Keratinocyte (primary cell): ENCODE measurements at regions not wholly inside any gene's neighbourhood (a gene's known extent, or its start where the extent isn't known, plus 50 kb on each side); places are given as distances from the start of the nearest gene placed in this dataset.

Source experiments
- DNase-seq: peaks from one replicate; pipeline ENCODE4 v3.0.0-alpha.2; 2011; ENCODE audit warnings: low read depth, missing footprints, low spot score
- FAIRE-seq: peaks from 2 replicates; lab custom pipeline; 2011; peaks lifted over from hg19 to GRCh38; lab: Jason Lieb, UNC
- H2AFZ ChIP-seq: 2 replicates; pipeline ENCODE4 v1.6.0; 2012; ENCODE audit warnings: low read length, control low read depth, inconsistent platforms; ENCODE audit not compliant: control insufficient read depth
- H3K27ac ChIP-seq: 2 replicates; pipeline ENCODE4 v1.5.1; 2011; ENCODE audit warnings: low read length; ENCODE audit not compliant: control insufficient read depth, insufficient read depth
- H3K27me3 ChIP-seq: 3 replicates; pipeline ENCODE4 v1.6.0; 2011; ENCODE audit warnings: low read length; ENCODE audit not compliant: control insufficient read depth, insufficient read depth; ENCODE audit errors: extremely low read depth
- H3K36me3 ChIP-seq, 2 experiments: 2 replicates in 1 of 2; 3 replicates in 1 of 2; pipeline ENCODE4 v1.5.1; 2011; ENCODE audit warnings: low read length in 2 of 2, mild to moderate bottlenecking in 1 of 2; ENCODE audit not compliant: control insufficient read depth in 2 of 2, insufficient read depth in 2 of 2; ENCODE audit errors: extremely low read depth in 1 of 2
- H3K4me1 ChIP-seq: 3 replicates; pipeline ENCODE4 v1.5.1; 2011; ENCODE audit warnings: low read length; ENCODE audit not compliant: control insufficient read depth, insufficient read depth; ENCODE audit errors: extremely low read depth
- H3K4me2 ChIP-seq: 3 replicates; pipeline ENCODE4 v1.6.0; 2011; ENCODE audit warnings: low read depth, low read length; ENCODE audit not compliant: control insufficient read depth, insufficient read depth; ENCODE audit errors: extremely low read depth
- H3K4me3 ChIP-seq, 3 experiments: fragments of 200-600 bp in 1 of 3; sonication (generic) in 1 of 3; 2 replicates in 2 of 3; 3 replicates in 1 of 3; pipeline ENCODE4 v1.5.1; 2011 to 2016; ENCODE audit warnings: low read length in 3 of 3, mild to moderate bottlenecking in 3 of 3, control low read depth in 2 of 3, inconsistent platforms in 1 of 3, low read depth in 1 of 3, mixed read lengths in 1 of 3, mixed run types in 1 of 3, moderate library complexity in 1 of 3; ENCODE audit not compliant: control insufficient read depth in 2 of 3, insufficient read depth in 2 of 3; ENCODE audit errors: extremely low read depth in 1 of 3
- H3K79me2 ChIP-seq: 2 replicates; pipeline ENCODE4 v1.6.0; 2012; ENCODE audit warnings: low read length; ENCODE audit not compliant: control insufficient read depth, insufficient read depth
- H3K9ac ChIP-seq: 3 replicates; pipeline ENCODE4 v1.6.0; 2011; ENCODE audit warnings: low read length; ENCODE audit not compliant: control insufficient read depth, insufficient read depth; ENCODE audit errors: extremely low read depth
- H3K9me1 ChIP-seq: 3 replicates; pipeline ENCODE4 v1.6.0; 2011; ENCODE audit warnings: low read length; ENCODE audit not compliant: control insufficient read depth, insufficient read depth; ENCODE audit errors: extremely low read depth
- H3K9me3 ChIP-seq: 2 replicates; pipeline ENCODE4 v1.5.1; 2012; ENCODE audit warnings: low read depth, low read length; ENCODE audit not compliant: control insufficient read depth
- H4K20me1 ChIP-seq: 3 replicates; pipeline ENCODE4 v1.6.0; 2011; ENCODE audit warnings: low read length; ENCODE audit not compliant: control insufficient read depth, insufficient read depth; ENCODE audit errors: extremely low read depth
- CTCF ChIP-seq, 3 experiments: IDR thresholded peaks in 1 of 3; conservative IDR thresholded peaks in 1 of 3; optimal IDR thresholded peaks in 1 of 3; 2 replicates in 2 of 3; 3 replicates in 1 of 3; pipeline versions ENCODE3 to v1.5.1; 2011; ENCODE audit warnings: low read length in 3 of 3, mild to moderate bottlenecking in 3 of 3, moderate library complexity in 2 of 3, control low read depth in 1 of 3, inconsistent platforms in 1 of 3; ENCODE audit not compliant: insufficient read depth in 2 of 3; ENCODE audit errors: extremely low read depth in 1 of 3
- EZH2 ChIP-seq: IDR thresholded peaks from one replicate; pipeline ENCODE4 v1.6.1; 2012; ENCODE audit warnings: inconsistent platforms, mild to moderate bottlenecking, low read length, moderate library complexity
- dilution Hi-C: fragments of 300-500 bp; cut with MboI; formaldehyde crosslinking; loops from one replicate; pipeline ENCODE4 v1.7.0; 2020; ENCODE audit warnings: low sequenced_read_pairs; ENCODE audit not compliant: extremely low pct_ligation_motif_present

GRCh38 chr10:36428507-36428906 is 696.9 kb upstream of the ANKRD30A start:
- no peak overlapping the region for H3K4me3 ChIP-seq
- no peaks in the 10 kb centered on the region for H3K9me3 ChIP-seq
- H3K36me3 ChIP-seq: no peaks in the 10 kb centered on the region
- H3K4me1 ChIP-seq: no peaks in the 10 kb centered on the region
- dilution Hi-C loops: no loop called here
- no peak for TF ChIP-seq EZH2
- no peak for TF ChIP-seq CTCF (optimal IDR thresholded peaks at IDR 0.05 in 1 of 3, IDR thresholded peaks at IDR 0.05 in 1 of 3, conservative IDR thresholded peaks at IDR 0.05 in 1 of 3; ENCODE audit: extremely low read depth in 1 of 3, insufficient read depth in 2 of 3, low read length in 3 of 3)
- no peaks in the 10 kb centered on the region for H3K79me2 ChIP-seq
- FAIRE-seq (no peak), DNase-seq (no peak)
- H3K4me2 ChIP-seq: no peak overlapping the region
- H4K20me1 ChIP-seq: no peaks in the 10 kb centered on the region
- no peaks in the 10 kb centered on the region for H3K27me3 ChIP-seq
- H3K9me1 ChIP-seq: no peaks in the 10 kb centered on the region
- H3K27ac ChIP-seq: no peak overlapping the region
- no peak overlapping the region for H2AFZ ChIP-seq
- no peak overlapping the region for H3K9ac ChIP-seq

- Histone ChIP-seq H3K79me2 (no peaks in the 10 kb centered on the region), H3K4me1 (no peaks in the 10 kb centered on the region), H2AFZ (no peak overlapping the region), H3K9me1 (no peaks in the 10 kb centered on the region), H3K4me3 (no peak overlapping the region), H3K4me2 (no peak overlapping the region), H3K27ac (no peak overlapping the region), H3K36me3 (no peaks in the 10 kb centered on the region), H3K9me3 (no peaks in the 10 kb centered on the region), H4K20me1 (no peaks in the 10 kb centered on the region), H3K27me3 (no peaks in the 10 kb centered on the region), H3K9ac (no peak overlapping the region)
- FAIRE-seq (no peak), DNase-seq (no peak)
- TF ChIP-seq CTCF (optimal IDR thresholded peaks at IDR 0.05 in 1 of 3, IDR thresholded peaks at IDR 0.05 in 1 of 3, conservative IDR thresholded peaks at IDR 0.05 in 1 of 3; ENCODE audit: extremely low read depth in 1 of 3, insufficient read depth in 2 of 3, low read length in 3 of 3) (no peak), EZH2 (no peak)
- dilution Hi-C loops: no loop called here
Measured at GRCh38 chr10:36425131-36425797, 700.1 kb upstream of the ANKRD30A start.
